ENCODE measurements at regions not wholly inside any gene's neighbourhood (a gene's known extent, or its start where the extent isn't known, plus 50 kb on each side); places are given as distances from the start of the nearest gene placed in this dataset.

DNA sequence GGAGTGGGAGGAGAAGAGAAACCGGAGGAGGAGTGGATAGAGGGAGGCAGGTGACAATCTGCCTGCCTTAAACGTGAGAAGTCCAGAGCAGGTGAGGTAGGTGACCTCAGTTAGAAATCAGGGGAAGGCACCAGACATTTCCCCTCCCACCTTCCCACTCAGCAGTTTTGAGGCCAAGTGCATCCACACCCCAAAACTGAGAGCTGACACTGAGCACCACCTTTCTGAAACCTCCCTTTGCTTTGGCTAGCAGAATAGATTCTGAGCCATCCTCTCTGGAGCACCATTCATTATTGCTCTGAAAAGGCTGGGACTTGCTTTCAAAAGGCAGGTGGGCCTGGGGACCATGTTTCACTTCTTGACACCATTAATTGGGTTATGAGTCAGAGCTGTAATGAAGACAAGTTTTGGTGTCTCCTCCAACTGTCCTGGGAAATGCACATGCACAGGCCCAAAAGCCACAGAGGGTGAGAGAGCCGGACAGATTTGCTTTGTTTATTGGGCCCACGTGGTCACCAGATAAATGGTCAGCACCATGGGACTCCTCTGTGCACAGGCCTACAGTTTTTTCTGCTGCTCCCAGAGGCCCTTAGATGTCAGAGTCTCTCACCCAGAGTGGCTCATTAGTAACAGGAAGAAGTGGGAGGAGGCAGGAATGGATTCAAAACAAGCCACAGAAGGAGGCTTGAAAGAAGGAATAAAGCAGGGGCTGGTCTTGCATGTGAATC, 314.7 kb downstream of the TLE1 start:
- DNase-seq (ENCODE audit: low spot score), result no peak
- no peak for TF ChIP-seq EZH2 (IDR thresholded peaks at IDR 0.05; ENCODE audit: borderline replicate concordance)
- no peak for TF ChIP-seq EZH2phosphoT487 (IDR thresholded peaks at IDR 0.05; ENCODE audit: low read depth, severe bottlenecking, unreplicated experiment)
- TF ChIP-seq, protein P1, sequence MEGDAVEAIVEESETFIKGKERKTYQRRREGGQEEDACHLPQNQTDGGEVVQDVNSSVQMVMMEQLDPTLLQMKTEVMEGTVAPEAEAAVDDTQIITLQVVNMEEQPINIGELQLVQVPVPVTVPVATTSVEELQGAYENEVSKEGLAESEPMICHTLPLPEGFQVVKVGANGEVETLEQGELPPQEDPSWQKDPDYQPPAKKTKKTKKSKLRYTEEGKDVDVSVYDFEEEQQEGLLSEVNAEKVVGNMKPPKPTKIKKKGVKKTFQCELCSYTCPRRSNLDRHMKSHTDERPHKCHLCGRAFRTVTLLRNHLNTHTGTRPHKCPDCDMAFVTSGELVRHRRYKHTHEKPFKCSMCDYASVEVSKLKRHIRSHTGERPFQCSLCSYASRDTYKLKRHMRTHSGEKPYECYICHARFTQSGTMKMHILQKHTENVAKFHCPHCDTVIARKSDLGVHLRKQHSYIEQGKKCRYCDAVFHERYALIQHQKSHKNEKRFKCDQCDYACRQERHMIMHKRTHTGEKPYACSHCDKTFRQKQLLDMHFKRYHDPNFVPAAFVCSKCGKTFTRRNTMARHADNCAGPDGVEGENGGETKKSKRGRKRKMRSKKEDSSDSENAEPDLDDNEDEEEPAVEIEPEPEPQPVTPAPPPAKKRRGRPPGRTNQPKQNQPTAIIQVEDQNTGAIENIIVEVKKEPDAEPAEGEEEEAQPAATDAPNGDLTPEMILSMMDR (IDR thresholded peaks at IDR 0.05; ENCODE audit: poor library complexity), result no peak
- no peak overlapping the region for H3K4me2 ChIP-seq
- H3K79me2 ChIP-seq, result no peaks in the 10 kb centered on the region
- H3K27ac ChIP-seq, result no peak overlapping the region
- no peak overlapping the region for H2AFZ ChIP-seq
- no peak overlapping the region for H3K4me3 ChIP-seq
- H3K9me3 ChIP-seq (ENCODE audit: low read depth), result no peaks in the 10 kb centered on the region
- no peaks in the 10 kb centered on the region for H3K9me2 ChIP-seq (replicated peaks; ENCODE audit: insufficient read depth)
- 76% methylated on average over 4 of the region's 4 CpGs for WGBS (ENCODE audit: low lambda C conversion rate, missing lambda C conversion rate)
- H3K36me3 ChIP-seq (replicated peaks; ENCODE audit: insufficient read depth, low read depth), result no peaks in the 10 kb centered on the region
- no peaks in the 10 kb centered on the region for H3K27me3 ChIP-seq
- no peaks in the 10 kb centered on the region for H4K20me1 ChIP-seq (ENCODE audit: insufficient read depth, poor library complexity, severe bottlenecking)
- H3K4me1 ChIP-seq (ENCODE audit: insufficient read depth), result peaks cover 5% of the 10 kb centered on the region

DNA sequence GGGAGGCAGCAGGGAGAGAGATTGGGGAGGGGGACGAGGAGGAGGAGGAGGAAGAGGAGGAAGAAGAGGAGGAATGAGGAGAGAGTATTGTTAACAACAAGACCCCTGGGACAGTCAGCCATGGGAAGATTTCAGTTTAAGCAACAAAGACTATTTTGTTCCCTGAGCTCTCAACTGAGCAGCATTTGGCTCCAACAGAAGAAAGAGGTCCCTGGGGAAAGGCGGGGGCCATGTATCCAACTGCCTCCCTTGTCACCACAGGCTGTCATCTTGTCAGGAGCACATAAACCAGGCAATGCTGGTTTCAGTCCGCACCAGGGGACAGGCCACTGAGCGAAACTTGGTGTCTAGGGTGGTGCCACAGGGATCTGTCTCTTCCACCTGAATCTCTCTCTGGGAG, 316.1 kb downstream of the TLE1 start:
- DNase-seq (ENCODE audit: low spot score), result no peak
- no peaks in the 10 kb centered on the region for H4K20me1 ChIP-seq (ENCODE audit: insufficient read depth, poor library complexity, severe bottlenecking)
- H3K9me3 ChIP-seq (ENCODE audit: low read depth), result no peaks in the 10 kb centered on the region
- no peaks in the 10 kb centered on the region for H3K27me3 ChIP-seq
- H3K4me1 ChIP-seq (ENCODE audit: insufficient read depth), result peaks cover 5% of the 10 kb centered on the region
- no peak overlapping the region for H3K4me3 ChIP-seq
- WGBS (ENCODE audit: low lambda C conversion rate, missing lambda C conversion rate), result 87% methylated on average over 4 of the region's 4 CpGs
- H3K4me2 ChIP-seq, result no peak overlapping the region
- H3K27ac ChIP-seq, result no peak overlapping the region
- H2AFZ ChIP-seq, result no peak overlapping the region
- TF ChIP-seq, protein P1 (IDR thresholded peaks at IDR 0.05; ENCODE audit: poor library complexity), result no peak
- no peak for TF ChIP-seq EZH2 (IDR thresholded peaks at IDR 0.05; ENCODE audit: borderline replicate concordance)
- TF ChIP-seq EZH2phosphoT487 (IDR thresholded peaks at IDR 0.05; ENCODE audit: low read depth, severe bottlenecking, unreplicated experiment), result no peak
- no peaks in the 10 kb centered on the region for H3K79me2 ChIP-seq
- no peaks in the 10 kb centered on the region for H3K9me2 ChIP-seq (replicated peaks; ENCODE audit: insufficient read depth)
- no peaks in the 10 kb centered on the region for H3K36me3 ChIP-seq (replicated peaks; ENCODE audit: insufficient read depth, low read depth)

DNA sequence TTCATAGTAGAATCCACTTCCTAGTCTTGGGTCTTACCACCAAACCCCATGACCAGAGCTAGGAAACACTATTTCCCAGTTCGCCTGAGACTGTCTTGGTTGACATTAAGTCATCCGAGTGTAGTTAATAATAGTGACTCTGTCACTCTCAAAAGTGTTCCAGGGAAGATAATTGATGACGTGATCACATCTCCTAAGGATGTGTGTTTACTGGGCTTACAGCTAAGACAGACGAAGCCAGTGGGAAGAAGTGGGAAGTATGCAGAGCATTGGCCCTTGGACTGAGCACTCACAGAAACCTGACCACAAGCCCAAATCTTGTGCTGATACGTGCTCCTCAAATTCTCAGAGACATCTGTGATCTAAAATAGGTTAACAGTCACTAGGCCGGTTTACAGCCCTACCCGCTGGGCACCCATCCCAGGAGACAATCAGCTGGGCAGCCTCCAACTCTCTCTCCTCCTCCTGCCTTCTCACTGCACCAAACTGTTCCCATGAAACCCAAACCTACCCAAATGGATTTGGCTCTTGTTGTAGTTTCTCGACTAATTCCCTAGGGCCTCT, 316.6 kb downstream of the TLE1 start:
- 93% methylated on average over 8 of the region's 8 CpGs for WGBS (ENCODE audit: low lambda C conversion rate, missing lambda C conversion rate)
- H4K20me1 ChIP-seq (ENCODE audit: insufficient read depth, poor library complexity, severe bottlenecking), result no peaks in the 10 kb centered on the region
- no peak overlapping the region for H3K27ac ChIP-seq
- H3K36me3 ChIP-seq (replicated peaks; ENCODE audit: insufficient read depth, low read depth), result no peaks in the 10 kb centered on the region
- peaks cover 5% of the 10 kb centered on the region for H3K4me1 ChIP-seq (ENCODE audit: insufficient read depth)
- no peaks in the 10 kb centered on the region for H3K9me3 ChIP-seq (ENCODE audit: low read depth)
- H3K27me3 ChIP-seq, result no peaks in the 10 kb centered on the region
- TF ChIP-seq EZH2 (IDR thresholded peaks at IDR 0.05; ENCODE audit: borderline replicate concordance), result no peak
- TF ChIP-seq EZH2phosphoT487 (IDR thresholded peaks at IDR 0.05; ENCODE audit: low read depth, severe bottlenecking, unreplicated experiment), result no peak
- TF ChIP-seq, protein P1 (IDR thresholded peaks at IDR 0.05; ENCODE audit: poor library complexity), result no peak
- H3K4me2 ChIP-seq, result no peak overlapping the region
- H3K4me3 ChIP-seq, result no peak overlapping the region
- no peak for DNase-seq (ENCODE audit: low spot score)
- no peaks in the 10 kb centered on the region for H3K79me2 ChIP-seq
- no peaks in the 10 kb centered on the region for H3K9me2 ChIP-seq (replicated peaks; ENCODE audit: insufficient read depth)
- H2AFZ ChIP-seq, result no peak overlapping the region

All from hepatocyte (in vitro differentiated cells).